Anterior cingulate cortex (tissue), 58 donors: ENCODE measurements at regions not wholly inside any gene's neighbourhood (a gene's known extent, or its start where the extent isn't known, plus 50 kb on each side); places are given as distances from the start of the nearest gene placed in this dataset.
"Not testable (repeated sequence)": the region's sequence is repeated elsewhere in the genome, so short reads cannot be mapped to it uniquely, and the experiment has no call there.

ENCODE experiments used
- DNase-seq, 58 donors: peaks; one replicate each; lab custom pipeline; 2025; lab: John Stamatoyannopoulos, UW

DNA sequence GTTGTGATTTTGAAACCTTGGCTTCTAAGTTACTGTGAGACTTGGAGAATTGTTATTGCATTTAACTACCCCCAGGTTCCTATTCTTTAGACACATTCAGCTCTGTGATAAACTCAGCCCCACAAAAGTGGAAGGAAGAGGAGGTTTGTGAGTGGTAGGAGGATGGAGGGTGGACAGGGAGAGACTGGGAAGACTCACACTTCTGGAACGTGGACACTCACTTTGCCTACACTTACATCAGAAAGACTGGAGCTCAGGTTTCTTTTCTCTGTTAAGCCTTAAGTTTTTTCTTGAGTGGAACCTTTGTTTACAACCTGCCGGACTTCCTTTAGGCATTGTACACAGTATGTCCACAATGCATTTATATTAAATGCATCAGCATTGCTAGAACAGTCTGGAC lies 99.0 kb downstream of the AREG start:
- DNase-seq, result no peak

GRCh38 chr4:74544655-74545361 lies 99.9 kb downstream of the AREG start:
- no peak for DNase-seq

DNA sequence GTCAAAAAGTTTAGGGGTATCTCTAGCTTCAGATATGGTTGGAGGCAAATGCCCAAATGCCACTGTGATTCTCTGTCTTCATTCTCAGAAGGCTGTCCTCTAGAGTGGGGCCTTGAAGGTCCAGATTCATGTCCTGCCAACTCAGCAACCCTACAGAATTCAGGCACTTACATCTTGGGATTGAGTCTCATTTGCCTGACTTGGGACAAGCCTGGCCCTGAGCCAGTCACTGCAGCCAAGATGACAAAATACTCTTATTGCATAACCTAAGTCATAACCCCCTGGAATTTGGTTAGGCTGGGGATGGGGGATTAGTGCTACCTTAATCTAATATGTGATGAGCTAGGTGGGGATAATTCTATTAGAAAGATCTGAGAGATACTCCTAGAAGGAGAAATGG lies 100.5 kb downstream of the AREG start:
- DNase-seq, result no peak

GRCh38 chr4:74546057-74546456 lies 101.1 kb downstream of the AREG start:
- no peak for DNase-seq

GRCh38 chr4:74547042-74547441 lies 102.1 kb downstream of the AREG start:
- no peak for DNase-seq

DNA sequence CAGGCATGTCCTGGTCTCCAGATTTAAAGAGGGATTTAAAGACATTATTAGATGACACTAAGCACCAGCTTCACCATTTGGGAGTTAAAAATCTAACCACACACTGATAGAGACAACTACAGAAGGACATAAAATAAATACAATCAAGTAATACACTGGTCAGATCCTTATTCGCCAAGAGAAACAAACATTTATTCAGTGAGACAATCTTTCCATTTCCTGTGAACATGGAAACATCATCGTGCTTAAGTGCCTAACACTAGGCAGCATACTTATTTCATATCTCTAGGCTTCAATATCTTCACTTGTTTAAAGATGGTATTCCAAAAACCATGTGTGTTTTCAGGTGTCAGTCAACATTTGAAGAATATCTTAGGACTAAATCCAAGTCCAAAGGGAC lies 103.6 kb downstream of the AREG start:
- DNase-seq, result no peak

DNA sequence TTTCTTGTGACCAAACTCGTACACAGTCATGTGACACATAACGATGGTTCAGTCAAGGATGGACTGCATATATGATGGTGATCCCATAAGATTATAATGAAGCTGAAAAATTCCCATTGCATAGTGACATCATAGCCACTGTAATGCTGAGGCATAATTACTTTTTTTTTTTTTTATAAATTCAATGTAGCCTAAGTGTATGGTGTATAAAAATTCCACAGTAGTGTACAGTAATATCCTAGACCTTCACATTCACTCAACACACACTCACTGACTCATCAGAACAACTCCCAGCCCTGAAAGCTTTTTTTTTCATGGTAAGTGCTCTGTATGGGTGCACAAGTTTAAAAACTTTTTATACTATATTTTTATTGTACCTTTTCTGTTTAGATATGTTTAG lies 105.0 kb downstream of the AREG start:
- no peak for DNase-seq

DNA sequence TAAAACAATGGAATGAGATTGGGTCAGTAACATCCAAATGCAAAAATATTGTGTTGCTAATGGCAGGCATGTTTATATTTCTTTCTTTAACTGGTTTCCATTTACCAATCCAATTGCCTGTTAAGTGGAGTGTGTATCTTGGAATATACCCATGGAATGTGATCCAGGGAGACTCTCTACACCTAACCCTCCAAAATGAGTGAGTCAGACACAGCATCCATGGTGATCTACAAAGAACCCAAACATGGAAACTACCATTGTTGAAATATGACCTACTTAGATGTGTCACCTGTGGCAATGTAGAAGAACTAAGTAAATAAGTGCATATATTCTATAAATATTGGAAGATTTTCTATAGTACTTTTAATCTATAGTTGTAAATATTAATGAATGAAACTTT lies 110.3 kb downstream of the AREG start:
- DNase-seq, result no peak

GRCh38 chr4:74555843-74556242 lies 110.9 kb downstream of the AREG start:
- DNase-seq, result no peak

DNA sequence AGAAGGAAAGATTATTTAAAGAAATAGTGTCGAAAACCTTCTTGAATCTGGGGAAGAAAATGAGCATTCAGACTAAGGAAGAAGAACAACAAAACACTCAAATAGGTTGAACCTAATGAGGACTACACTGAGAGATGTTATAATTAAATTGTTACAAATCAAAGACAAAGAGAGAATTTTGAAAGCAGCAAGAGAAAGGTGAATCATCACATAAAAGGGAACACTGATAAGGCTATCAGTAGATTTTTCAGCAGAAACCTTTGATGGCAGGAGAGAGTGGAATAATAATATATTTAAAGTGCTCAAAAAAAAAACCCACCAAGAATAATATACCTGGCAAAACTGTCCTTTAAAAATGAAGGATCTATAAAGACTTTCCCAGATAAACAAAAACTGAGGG lies 114.9 kb downstream of the AREG start:
- DNase-seq, result no peak

GRCh38 chr4:74567981-74568380 lies 123.0 kb downstream of the AREG start:
- DNase-seq, result no peak

GRCh38 chr4:74570095-74570494 lies 125.2 kb downstream of the AREG start:
- DNase-seq, result no peak

DNA sequence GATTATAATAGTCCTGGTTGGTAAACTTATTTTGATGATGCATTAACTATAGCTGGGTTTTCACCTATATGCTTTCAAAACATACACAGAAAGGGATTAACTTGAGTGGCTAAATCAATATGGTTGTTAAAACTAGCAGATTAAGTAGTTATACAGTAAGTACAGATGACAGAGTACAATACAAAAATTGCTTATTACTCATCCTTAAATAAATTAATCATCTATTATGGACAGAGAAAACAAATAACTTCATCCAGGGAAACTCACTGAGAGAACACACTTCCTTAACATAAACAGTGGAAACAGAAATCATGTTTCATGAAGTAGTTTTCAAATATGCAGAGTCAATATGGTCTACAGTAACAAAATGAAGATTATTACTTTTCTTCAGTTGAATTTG lies 133.4 kb downstream of the AREG start:
- no peak for DNase-seq

DNA sequence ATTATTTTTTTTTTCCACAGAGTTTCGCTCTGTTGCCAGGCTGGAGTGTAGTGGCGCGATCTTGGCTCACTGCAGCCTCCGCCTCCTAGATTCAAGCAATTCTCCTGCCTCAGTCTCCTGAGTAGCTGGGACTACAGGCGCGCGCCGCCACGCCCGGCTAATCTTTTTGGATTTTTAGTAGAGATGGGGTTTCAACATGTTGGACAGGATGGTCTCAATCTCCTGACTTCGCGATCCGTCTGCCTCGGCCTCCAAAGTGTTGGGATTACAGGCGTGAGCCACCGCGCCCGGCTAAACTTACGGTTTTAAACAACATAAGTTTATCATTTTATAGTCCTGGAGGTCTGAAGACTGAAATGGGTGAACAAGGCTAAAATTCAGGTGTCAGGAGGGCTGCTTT lies 133.9 kb downstream of the AREG start:
- DNase-seq, result not testable (repeated sequence)

DNA sequence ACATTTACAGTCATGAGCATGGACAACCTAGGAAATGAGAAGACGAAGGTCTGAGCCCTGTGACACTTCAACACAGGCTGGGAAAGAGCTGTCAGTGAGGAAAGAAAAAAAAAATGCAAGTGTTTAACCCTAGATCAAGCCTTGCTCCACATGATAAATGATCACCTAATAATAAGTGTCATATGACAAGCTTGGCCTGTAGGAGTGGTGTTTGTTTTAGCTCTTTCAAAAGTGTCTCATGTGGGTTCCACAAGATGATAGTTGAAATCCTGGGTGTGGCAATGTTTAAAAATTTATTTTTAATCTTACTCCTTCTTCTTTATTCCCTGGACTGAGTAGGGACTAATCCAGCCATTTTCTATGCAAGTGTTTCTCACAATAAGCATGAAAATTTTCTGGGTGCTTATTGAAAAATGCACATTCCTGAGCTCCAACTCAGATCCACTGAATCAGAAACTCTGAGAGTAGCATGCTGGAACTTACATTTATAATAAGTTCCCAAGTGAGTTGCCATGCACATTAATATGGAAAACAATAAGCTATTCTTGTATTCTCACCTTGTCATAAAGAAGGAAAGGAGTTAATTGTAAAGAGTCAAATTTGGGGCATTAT lies 138.3 kb downstream of the AREG start:
- no peak for DNase-seq

DNA sequence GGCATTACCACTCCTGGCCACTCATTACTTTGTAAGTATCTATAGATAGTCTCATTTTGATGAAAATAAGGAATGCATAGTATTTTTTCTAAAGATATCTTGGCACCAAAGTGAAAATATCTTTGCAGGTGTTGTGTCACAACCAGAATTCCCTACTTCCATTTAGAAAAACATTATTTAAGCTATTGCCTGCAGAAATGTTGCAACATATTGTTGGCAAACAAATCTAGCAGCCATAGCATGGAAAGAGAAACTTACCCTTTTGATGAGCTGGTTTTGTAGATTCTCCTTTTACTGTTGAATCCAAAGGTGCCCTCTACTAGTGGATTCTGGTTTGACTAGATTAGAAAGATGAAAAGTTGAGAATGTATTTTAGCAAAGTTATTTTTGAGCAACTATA lies 138.8 kb downstream of the AREG start:
- DNase-seq, result no peak

DNA sequence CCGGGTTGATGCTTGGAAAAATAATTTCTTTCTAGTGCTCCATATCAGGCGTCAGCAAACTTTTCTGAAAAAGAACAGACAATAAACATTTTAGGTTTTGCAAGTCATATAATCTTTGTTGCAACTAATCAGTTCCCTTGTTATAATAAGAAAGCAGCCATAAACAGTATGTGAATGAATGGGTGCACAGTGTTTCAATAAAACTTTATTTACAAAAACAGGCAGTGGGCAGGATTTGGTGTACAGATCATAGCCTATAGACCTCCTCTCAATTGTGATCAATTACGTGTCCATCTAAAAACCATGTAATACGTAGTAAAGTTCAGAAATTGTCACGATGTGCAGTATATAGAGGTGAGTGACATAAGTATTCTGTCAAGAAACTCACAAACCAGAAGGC lies 143.4 kb downstream of the AREG start:
- no peak for DNase-seq

DNA sequence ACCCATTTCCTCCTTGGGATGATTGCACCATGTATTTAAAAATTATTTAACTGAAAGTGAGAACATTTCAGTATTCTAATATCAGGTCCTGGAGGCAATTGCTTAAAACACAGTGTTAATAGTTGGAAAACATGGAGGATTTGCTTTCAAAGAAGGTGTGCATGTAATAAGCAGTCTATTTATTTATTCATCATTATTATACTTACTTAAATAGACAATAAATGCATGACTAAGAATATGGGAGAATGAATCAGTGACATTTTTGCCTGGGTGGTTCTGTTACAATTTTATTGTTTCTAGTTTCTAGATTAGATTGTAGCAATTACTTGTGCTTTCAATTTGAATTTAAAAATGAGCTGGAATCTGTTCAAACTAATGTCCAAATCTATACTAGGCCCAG lies 145.5 kb downstream of the AREG start:
- no peak for DNase-seq

DNA sequence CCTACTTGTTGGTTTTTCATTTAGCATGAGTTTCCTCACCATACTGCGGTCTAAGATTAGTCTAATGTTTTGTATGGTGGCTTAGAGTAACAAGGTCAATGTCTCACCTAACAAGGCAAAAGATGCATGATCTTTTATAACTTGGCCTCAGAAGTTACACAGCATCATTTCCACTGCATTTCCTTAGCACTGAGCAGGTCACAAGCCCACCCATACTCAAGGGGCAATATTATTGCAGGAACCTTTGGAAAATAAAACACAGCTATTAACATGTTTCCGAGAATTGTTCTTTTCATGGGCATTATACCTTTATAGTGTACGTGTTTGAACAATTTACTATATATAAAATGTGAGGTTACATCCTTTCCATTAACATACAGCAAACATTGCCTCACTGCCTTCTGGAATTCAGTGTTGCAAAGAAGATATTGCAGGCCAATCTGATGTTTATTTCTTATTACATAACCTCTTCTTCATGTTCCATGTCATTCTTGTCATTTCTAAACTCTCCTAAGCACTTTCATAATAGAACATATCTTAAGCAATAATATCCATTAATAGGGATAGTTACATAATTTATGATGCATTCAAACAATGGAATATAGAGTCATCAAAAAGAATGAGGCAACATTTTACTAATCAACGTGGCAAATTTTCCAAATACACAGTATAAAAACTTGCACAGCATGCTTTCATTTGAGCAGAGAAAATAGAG lies 153.8 kb downstream of the AREG start:
- no peak for DNase-seq

DNA sequence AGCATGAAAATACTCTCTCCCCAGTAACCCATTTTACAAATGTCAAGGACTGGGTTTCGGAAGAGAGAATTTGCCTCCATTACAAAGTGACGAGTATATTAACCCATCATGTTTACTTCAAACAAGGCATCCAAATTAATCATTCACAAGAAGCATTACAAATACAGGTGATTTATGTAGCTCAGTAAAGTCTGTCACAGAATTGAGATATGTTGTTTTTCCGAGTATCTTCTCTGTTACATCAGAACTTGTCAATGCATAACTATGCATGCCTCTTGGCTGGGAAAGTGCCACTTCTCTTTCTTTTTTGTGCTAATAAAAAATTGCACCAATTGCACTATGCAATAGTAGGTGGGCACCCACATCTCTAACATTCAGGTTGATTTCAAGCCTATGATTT lies 158.2 kb downstream of the AREG start:
- no peak for DNase-seq

DNA sequence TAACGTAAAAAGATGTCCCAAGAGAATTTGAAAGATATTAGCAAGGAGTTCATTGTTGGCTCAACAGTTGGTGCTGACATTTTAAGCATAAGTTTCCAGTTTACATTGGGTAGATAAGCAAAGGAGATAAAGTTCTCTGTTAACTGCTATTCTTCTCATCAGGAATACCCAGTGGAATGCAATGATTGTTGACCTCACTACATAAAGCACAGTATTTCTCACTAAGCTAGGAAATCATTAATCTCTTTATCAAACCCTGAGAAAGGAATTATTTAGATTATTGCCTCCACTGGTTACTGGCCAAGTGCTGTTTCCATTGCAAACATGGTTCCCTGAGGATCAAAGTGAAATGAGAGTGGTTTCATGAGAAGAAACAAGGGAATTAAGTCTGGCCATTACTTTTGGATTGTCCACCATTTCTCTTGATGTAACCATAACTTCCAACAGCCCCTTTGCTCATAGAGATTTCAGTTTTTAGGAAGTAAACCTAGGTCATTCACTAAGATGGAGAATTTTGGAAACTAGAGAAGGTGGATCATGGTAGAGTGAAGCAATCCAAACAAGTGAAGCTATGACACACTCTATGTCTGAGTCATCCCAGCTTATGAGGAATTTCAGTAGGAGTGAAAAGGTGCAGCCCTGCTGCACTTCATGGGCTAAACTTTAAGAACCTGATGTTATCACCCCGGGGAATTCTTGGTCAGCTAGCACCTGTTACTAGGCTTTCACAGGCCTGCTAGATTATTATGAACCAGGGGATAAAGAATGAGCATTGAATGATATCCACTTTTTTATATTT lies 163.4 kb downstream of the AREG start:
- DNase-seq, result no peak
